ENCODE measurements at regions not wholly inside any gene's neighbourhood (a gene's known extent, or its start where the extent isn't known, plus 50 kb on each side); places are given as distances from the start of the nearest gene placed in this dataset.

DNA sequence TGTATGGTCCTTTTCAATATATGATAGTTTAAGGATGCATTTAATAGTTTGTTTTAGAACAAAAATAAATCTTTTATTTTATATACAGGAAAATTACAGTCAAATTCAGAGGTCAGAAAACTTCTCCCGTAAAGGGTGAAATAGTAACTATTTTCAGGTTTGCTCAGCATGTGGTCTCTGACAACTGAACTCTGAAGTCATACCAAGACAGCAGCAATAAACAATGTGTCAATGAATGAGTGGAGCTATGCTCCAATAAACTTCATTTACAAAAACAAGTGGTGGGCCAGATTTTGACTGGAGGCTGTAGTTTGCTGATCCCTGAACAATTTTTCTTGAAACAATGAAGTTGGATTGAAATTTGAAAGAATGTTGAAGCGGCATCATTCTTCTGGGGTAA is 123.6 kb downstream of the ZNF248 start:
- H3K4me1 ChIP-seq (ENCODE audit: insufficient read depth), result no peaks in the 10 kb centered on the region
- no peaks in the 10 kb centered on the region for H4K20me1 ChIP-seq (ENCODE audit: insufficient read depth, poor library complexity, severe bottlenecking)
- no peak overlapping the region for H3K4me2 ChIP-seq
- H3K9me3 ChIP-seq (ENCODE audit: low read depth), result peaks cover 3% of the 10 kb centered on the region
- H3K36me3 ChIP-seq (replicated peaks; ENCODE audit: insufficient read depth, low read depth), result no peaks in the 10 kb centered on the region
- H3K79me2 ChIP-seq, result no peaks in the 10 kb centered on the region
- H3K27me3 ChIP-seq, result no peaks in the 10 kb centered on the region
- no peak for DNase-seq (ENCODE audit: low spot score)
- no peak for TF ChIP-seq EZH2phosphoT487 (IDR thresholded peaks at IDR 0.05; ENCODE audit: low read depth, severe bottlenecking, unreplicated experiment)
- TF ChIP-seq, protein P1, sequence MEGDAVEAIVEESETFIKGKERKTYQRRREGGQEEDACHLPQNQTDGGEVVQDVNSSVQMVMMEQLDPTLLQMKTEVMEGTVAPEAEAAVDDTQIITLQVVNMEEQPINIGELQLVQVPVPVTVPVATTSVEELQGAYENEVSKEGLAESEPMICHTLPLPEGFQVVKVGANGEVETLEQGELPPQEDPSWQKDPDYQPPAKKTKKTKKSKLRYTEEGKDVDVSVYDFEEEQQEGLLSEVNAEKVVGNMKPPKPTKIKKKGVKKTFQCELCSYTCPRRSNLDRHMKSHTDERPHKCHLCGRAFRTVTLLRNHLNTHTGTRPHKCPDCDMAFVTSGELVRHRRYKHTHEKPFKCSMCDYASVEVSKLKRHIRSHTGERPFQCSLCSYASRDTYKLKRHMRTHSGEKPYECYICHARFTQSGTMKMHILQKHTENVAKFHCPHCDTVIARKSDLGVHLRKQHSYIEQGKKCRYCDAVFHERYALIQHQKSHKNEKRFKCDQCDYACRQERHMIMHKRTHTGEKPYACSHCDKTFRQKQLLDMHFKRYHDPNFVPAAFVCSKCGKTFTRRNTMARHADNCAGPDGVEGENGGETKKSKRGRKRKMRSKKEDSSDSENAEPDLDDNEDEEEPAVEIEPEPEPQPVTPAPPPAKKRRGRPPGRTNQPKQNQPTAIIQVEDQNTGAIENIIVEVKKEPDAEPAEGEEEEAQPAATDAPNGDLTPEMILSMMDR (IDR thresholded peaks at IDR 0.05; ENCODE audit: poor library complexity), result no peak
- no peak for TF ChIP-seq EZH2 (IDR thresholded peaks at IDR 0.05; ENCODE audit: borderline replicate concordance)
- no peak overlapping the region for H3K4me3 ChIP-seq
- H3K27ac ChIP-seq, result no peak overlapping the region
- H3K9me2 ChIP-seq (replicated peaks; ENCODE audit: insufficient read depth), result no peaks in the 10 kb centered on the region
- no peak overlapping the region for H2AFZ ChIP-seq
- 93% methylated on average over 2 of the region's 2 CpGs for WGBS (ENCODE audit: low lambda C conversion rate, missing lambda C conversion rate)

DNA sequence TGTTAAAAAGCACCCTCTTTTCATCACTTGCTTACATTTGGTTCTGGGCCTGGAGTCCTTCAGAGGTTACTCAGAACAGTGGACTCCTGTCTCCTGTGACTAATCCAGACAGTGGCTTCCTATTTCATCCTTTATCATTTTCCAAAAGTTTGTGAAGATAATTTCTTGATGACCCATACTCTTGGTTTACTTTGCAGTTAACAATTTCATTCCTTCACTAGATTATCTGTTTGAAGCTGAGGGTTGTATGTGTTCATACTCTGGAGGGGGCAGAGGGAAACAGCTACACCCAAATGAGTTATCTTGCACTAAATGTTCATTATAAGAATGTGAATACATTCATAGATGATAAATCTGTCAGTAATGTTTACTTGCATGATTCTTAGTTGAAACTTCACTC is 124.7 kb downstream of the ZNF248 start:
- no peak for DNase-seq (ENCODE audit: low spot score)
- Histone ChIP-seq H3K27ac (no peak overlapping the region), H3K9me2 (replicated peaks; ENCODE audit: insufficient read depth) (no peaks in the 10 kb centered on the region), H3K27me3 (no peaks in the 10 kb centered on the region), H3K36me3 (replicated peaks; ENCODE audit: insufficient read depth, low read depth) (no peaks in the 10 kb centered on the region), H3K4me3 (no peak overlapping the region), H3K9me3 (ENCODE audit: low read depth) (peaks cover 3% of the 10 kb centered on the region), H2AFZ (no peak overlapping the region), H3K4me2 (no peak overlapping the region), H4K20me1 (ENCODE audit: insufficient read depth, poor library complexity, severe bottlenecking) (no peaks in the 10 kb centered on the region), H3K79me2 (no peaks in the 10 kb centered on the region), H3K4me1 (ENCODE audit: insufficient read depth) (no peaks in the 10 kb centered on the region)
- TF ChIP-seq EZH2 (IDR thresholded peaks at IDR 0.05; ENCODE audit: borderline replicate concordance) (no peak), EZH2phosphoT487 (IDR thresholded peaks at IDR 0.05; ENCODE audit: low read depth, severe bottlenecking, unreplicated experiment) (no peak)
- TF ChIP-seq, protein P1 (IDR thresholded peaks at IDR 0.05; ENCODE audit: poor library complexity), result no peak

DNA sequence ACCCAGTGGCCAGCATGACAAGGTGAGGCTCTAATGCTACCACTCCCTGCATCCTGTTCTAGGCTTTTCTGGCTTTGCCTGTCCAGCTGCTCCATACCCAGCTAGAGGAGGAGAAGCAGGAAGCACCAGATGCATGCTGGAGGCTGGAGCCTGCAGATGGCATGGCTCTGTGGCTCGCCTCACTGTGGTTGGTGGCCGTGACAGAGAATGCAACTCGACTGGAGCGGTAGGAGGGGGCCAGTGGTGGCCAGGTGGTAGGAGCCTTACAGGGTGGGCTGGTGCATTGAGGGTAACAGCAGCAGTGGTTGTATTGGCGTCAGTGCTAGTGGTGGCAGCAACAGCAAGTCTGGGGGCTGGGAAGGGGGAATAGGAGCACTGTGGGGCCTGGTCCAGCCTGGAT is 128.6 kb downstream of the ZNF248 start:
- Histone ChIP-seq H3K9me2 (replicated peaks; ENCODE audit: insufficient read depth) (no peaks in the 10 kb centered on the region), H3K36me3 (replicated peaks; ENCODE audit: insufficient read depth, low read depth) (no peaks in the 10 kb centered on the region), H3K79me2 (no peaks in the 10 kb centered on the region), H4K20me1 (ENCODE audit: insufficient read depth, poor library complexity, severe bottlenecking) (no peaks in the 10 kb centered on the region), H3K4me3 (no peak overlapping the region), H2AFZ (no peak overlapping the region), H3K27ac (no peak overlapping the region), H3K27me3 (no peaks in the 10 kb centered on the region), H3K4me2 (no peak overlapping the region), H3K4me1 (ENCODE audit: insufficient read depth) (no peaks in the 10 kb centered on the region), H3K9me3 (ENCODE audit: low read depth) (peaks cover 3% of the 10 kb centered on the region)
- TF ChIP-seq EZH2 (IDR thresholded peaks at IDR 0.05; ENCODE audit: borderline replicate concordance) (no peak), EZH2phosphoT487 (IDR thresholded peaks at IDR 0.05; ENCODE audit: low read depth, severe bottlenecking, unreplicated experiment) (no peak)
- TF ChIP-seq, protein P1 (IDR thresholded peaks at IDR 0.05; ENCODE audit: poor library complexity), result no peak
- DNase-seq (ENCODE audit: low spot score), result no peak
- 79% methylated on average over 5 of the region's 5 CpGs for WGBS (ENCODE audit: low lambda C conversion rate, missing lambda C conversion rate)

All from hepatocyte (in vitro differentiated cells).